Mucosa of rectum (tissue), 2 donors: ENCODE measurements at regions not wholly inside any gene's neighbourhood (a gene's known extent, or its start where the extent isn't known, plus 50 kb on each side); places are given as distances from the start of the nearest gene placed in this dataset.
"Not testable (repeated sequence)": the region's sequence is repeated elsewhere in the genome, so short reads cannot be mapped to it uniquely, and the experiment has no call there.

Experiments
- H3K27ac ChIP-seq, 2 donors: one replicate each; pipeline ENCODE4 v1.7.0; 2013; ENCODE audit warnings: inconsistent platforms in 2 of 2, low read depth in 2 of 2, low read length in 2 of 2
- H3K27me3 ChIP-seq, 2 donors: one replicate each; pipeline ENCODE4 v1.7.0; 2013; ENCODE audit warnings: low read length in 2 of 2; ENCODE audit not compliant: control insufficient read depth in 2 of 2, insufficient read depth in 2 of 2
- H3K36me3 ChIP-seq, 2 donors: one replicate each; pipeline ENCODE4 v1.7.0; 2013; ENCODE audit warnings: low read length in 2 of 2; ENCODE audit not compliant: control insufficient read depth in 2 of 2, insufficient read depth in 2 of 2
- H3K4me1 ChIP-seq, 2 donors: one replicate each; pipeline ENCODE4 v1.7.0; 2013; ENCODE audit warnings: low read length in 2 of 2, mild to moderate bottlenecking in 1 of 2; ENCODE audit not compliant: control insufficient read depth in 2 of 2, insufficient read depth in 2 of 2
- H3K4me3 ChIP-seq, 2 donors: one replicate each; pipeline ENCODE4 v1.7.0; 2013; ENCODE audit warnings: low read length in 2 of 2
- H3K9ac ChIP-seq, 2 donors: one replicate each; pipeline ENCODE4 v1.7.0; 2013; ENCODE audit warnings: low read length in 2 of 2, low read depth in 1 of 2, mild to moderate bottlenecking in 1 of 2
- H3K9me3 ChIP-seq, 2 donors: one replicate each; pipeline ENCODE4 v1.7.0; 2013; ENCODE audit warnings: low read length in 2 of 2; ENCODE audit not compliant: control insufficient read depth in 2 of 2
- donor health status: healthy.
- donor health status: Normal muscosa, but diverticular disease.

DNA sequence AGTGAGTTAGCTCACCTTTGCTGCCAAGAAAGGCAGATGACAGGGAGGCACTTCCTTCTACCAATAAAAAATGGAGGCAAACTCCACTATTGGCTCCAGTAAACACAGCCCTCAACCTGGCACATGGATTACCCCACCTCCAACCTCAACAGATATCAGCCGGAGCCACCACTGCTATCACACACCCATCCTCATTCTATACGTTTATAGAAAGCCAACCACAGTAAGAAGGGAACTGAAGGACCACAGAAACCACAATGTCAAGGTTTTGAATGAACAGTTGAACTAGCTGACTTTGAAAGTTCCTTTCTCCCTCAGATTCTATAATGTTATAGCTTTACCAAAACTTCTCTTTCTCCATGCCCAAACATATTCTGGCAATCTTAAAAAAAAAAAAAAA lies 526.2 kb downstream of the UQCRFS1 start:
- Histone ChIP-seq H3K9me3 (no peaks in the 10 kb centered on the region), H3K4me1 (no peaks in the 10 kb centered on the region), H3K27me3 (no peaks in the 10 kb centered on the region), H3K36me3 (no peaks in the 10 kb centered on the region), H3K27ac (no peak overlapping the region), H3K9ac (no peak overlapping the region), H3K4me3 (no peak overlapping the region)

DNA sequence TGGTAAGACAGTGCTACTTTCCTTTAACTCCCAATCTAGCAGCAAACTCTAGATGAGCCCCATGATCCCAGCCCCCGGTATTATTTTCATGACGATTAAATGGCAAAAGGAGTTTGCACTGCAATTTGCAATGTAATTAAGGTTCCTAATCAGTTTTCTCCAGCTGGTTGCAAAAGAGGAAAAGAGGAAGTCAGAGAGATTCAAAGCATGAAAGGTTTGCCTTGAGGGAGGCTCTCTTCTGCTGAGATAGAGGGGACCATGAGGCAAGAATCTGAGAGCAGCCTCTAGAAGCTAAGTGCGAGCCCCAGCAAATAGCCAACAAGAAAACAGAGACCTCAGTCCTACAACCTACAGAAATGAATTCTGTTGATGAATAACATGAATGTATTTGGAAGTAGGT lies 527.1 kb downstream of the UQCRFS1 start:
- Histone ChIP-seq H3K9me3 (no peaks in the 10 kb centered on the region), H3K27ac (no peak overlapping the region), H3K36me3 (no peaks in the 10 kb centered on the region), H3K9ac (no peak overlapping the region), H3K27me3 (no peaks in the 10 kb centered on the region), H3K4me3 (no peak overlapping the region), H3K4me1 (no peaks in the 10 kb centered on the region)

DNA sequence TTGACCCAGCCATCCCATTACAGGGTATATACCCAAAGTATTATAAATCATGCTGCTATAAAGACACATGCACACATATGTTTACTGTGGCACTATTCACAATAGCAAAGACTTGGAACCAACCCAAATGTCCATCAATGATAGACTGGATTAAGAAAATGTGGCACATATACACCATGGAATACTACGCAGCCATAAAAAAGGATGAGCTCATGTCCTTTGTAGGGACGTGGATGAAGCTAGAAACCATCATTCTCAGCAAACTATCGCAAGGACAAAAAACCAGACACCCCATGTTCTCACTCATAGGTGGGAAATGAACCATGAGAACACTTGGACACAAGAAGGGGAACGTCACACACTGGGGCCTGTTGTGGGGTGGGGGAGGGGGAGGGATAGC lies 527.9 kb downstream of the UQCRFS1 start:
- H3K36me3 ChIP-seq, H3K27me3 ChIP-seq, H3K4me3 ChIP-seq, H3K9me3 ChIP-seq, H3K27ac ChIP-seq, H3K9ac ChIP-seq, H3K4me1 ChIP-seq: not testable (repeated sequence)

GRCh38 chr19:28680111-28680510 lies 532.8 kb downstream of the UQCRFS1 start:
- no peaks in the 10 kb centered on the region for H3K36me3 ChIP-seq
- H3K4me1 ChIP-seq: no peaks in the 10 kb centered on the region
- no peaks in the 10 kb centered on the region for H3K27me3 ChIP-seq
- no peak overlapping the region for H3K27ac ChIP-seq
- H3K9me3 ChIP-seq: no peaks in the 10 kb centered on the region
- H3K4me3 ChIP-seq: no peak overlapping the region
- H3K9ac ChIP-seq: no peak overlapping the region

DNA sequence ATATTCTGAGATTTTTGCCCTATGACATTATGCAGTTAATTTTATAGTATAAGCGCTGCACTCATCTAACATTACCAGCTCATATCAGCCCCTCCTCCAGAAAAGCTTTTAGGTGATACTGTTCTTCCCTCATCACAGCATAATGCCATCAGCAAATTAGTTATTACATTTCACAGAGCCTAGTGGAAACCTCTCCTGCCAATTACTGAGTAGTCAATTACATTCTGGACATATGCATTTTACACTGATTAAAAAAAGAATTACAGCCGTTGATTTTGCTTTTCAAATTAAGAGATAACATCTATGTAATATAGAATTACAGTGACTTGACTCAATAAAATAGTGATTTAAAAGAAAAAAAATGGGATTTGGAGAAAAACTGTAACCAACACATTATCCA lies 542.1 kb downstream of the UQCRFS1 start:
- H3K9ac ChIP-seq: no peak overlapping the region
- H3K27ac ChIP-seq: no peak overlapping the region
- H3K4me3 ChIP-seq: no peak overlapping the region
- H3K36me3 ChIP-seq: no peaks in the 10 kb centered on the region
- no peaks in the 10 kb centered on the region for H3K4me1 ChIP-seq
- H3K9me3 ChIP-seq: peaks cover 0 to 8% of the 10 kb centered on the region in 2 donors
- H3K27me3 ChIP-seq: no peaks in the 10 kb centered on the region

- Histone ChIP-seq H3K27ac (no peak overlapping the region), H3K27me3 (no peaks in the 10 kb centered on the region), H3K9me3 (peaks cover 0 to 8% of the 10 kb centered on the region in 2 donors), H3K9ac (no peak overlapping the region), H3K4me1 (no peaks in the 10 kb centered on the region), H3K4me3 (no peak overlapping the region), H3K36me3 (no peaks in the 10 kb centered on the region)
Observed at GRCh38 chr19:28669804-28670203, 543.1 kb downstream of the UQCRFS1 start.

GRCh38 chr19:28667348-28667977 lies 545.5 kb downstream of the UQCRFS1 start:
- no peaks in the 10 kb centered on the region for H3K4me1 ChIP-seq
- H3K27ac ChIP-seq: no peak overlapping the region
- H3K9ac ChIP-seq: no peak overlapping the region
- H3K36me3 ChIP-seq: no peaks in the 10 kb centered on the region
- no peaks in the 10 kb centered on the region for H3K27me3 ChIP-seq
- no peak overlapping the region for H3K4me3 ChIP-seq
- H3K9me3 ChIP-seq: peaks cover 0 to 8% of the 10 kb centered on the region in 2 donors

- peaks cover 0 to 8% of the 10 kb centered on the region in 2 donors for H3K9me3 ChIP-seq
- no peak overlapping the region for H3K27ac ChIP-seq
- H3K9ac ChIP-seq: no peak overlapping the region
- no peaks in the 10 kb centered on the region for H3K4me1 ChIP-seq
- no peaks in the 10 kb centered on the region for H3K36me3 ChIP-seq
- no peak overlapping the region for H3K4me3 ChIP-seq
- H3K27me3 ChIP-seq: no peaks in the 10 kb centered on the region
Observed at GRCh38 chr19:28665748-28666147, 547.2 kb downstream of the UQCRFS1 start.

DNA sequence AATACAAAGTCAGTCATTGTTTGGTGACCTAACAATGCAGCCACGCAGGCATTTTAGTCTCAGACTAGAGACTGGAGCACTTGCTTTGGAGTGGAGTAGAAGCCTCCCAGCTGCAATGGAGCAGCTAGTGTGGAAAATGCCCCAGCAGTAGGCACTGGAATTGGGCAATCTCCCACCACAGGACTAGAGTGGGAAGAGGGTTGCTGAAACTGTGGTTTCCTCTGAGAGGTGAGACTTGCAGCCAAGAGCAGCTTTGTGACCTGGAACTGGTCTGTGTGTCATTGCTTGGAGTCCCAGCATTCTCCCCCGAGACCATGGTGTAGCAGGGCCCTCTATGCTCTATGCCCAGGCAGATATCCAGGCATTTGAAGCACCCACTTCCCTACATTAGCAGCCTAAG lies 556.3 kb downstream of the UQCRFS1 start:
- no peaks in the 10 kb centered on the region for H3K36me3 ChIP-seq
- H3K9ac ChIP-seq: no peak overlapping the region
- H3K9me3 ChIP-seq: no peaks in the 10 kb centered on the region
- no peaks in the 10 kb centered on the region for H3K4me1 ChIP-seq
- no peaks in the 10 kb centered on the region for H3K27me3 ChIP-seq
- no peak overlapping the region for H3K4me3 ChIP-seq
- no peak overlapping the region for H3K27ac ChIP-seq

DNA sequence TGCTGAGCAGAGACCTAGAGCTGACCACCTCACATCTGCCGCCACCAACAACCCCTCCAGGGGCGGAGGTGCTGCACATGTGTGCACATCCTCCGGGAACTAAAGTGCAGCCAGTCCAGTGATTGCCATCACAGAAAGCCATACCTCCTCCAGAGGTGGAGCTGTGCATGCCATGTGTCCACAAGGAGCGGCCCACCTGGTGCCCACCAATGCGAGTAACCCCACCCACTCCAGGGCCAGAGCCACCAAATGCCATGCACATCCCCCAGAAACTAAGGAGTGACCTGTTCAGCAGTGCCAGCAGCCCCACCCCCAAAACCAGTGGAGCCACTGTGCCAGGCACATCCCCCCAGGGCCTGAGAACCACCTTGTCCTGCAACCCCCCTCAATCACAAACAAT lies 557.9 kb downstream of the UQCRFS1 start:
- no peaks in the 10 kb centered on the region for H3K9me3 ChIP-seq
- H3K4me1 ChIP-seq: no peaks in the 10 kb centered on the region
- H3K9ac ChIP-seq: no peak overlapping the region
- H3K27me3 ChIP-seq: no peaks in the 10 kb centered on the region
- no peak overlapping the region for H3K4me3 ChIP-seq
- no peak overlapping the region for H3K27ac ChIP-seq
- no peaks in the 10 kb centered on the region for H3K36me3 ChIP-seq

DNA sequence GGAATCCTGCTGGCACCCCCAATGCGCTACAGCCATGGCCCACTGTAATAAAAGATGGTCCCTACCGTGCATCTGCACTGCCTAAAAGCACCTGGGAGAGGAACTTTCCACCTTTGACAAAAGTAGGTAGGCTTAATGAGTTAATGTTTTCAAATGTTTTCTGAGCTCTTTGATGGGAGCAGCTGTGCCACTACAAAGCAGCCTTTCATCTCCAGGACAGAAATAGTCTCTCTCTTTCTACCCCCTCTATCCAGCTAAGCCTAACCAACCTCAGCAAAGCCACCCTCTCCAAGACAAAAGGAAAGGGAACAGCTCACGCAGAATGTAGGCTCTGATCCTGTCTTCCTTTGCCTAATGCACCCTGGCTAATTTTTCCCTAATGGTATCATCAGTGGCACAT lies 560.2 kb downstream of the UQCRFS1 start:
- Histone ChIP-seq H3K27ac (no peak overlapping the region), H3K4me1 (no peaks in the 10 kb centered on the region), H3K27me3 (no peaks in the 10 kb centered on the region), H3K9me3 (no peaks in the 10 kb centered on the region), H3K4me3 (no peak overlapping the region), H3K36me3 (no peaks in the 10 kb centered on the region), H3K9ac (no peak overlapping the region)
